Ishikawa (cell line): ENCODE measurements at regions not wholly inside any gene's neighbourhood (a gene's known extent, or its start where the extent isn't known, plus 50 kb on each side); places are given as distances from the start of the nearest gene placed in this dataset.

Experiments
- CEBPB ChIP-seq: IDR thresholded peaks from 2 replicates; pipeline ENCODE4 v1.6.1; 2012
- CREB1 ChIP-seq: IDR thresholded peaks from 2 replicates; pipeline ENCODE4 v1.6.1; 2012; ENCODE audit warnings: low read depth
- EGR1 ChIP-seq: IDR thresholded peaks from 2 replicates; pipeline ENCODE4 v1.6.1; 2012
- EP300 ChIP-seq: IDR thresholded peaks from 2 replicates; pipeline ENCODE4 v1.6.1; 2012; ENCODE audit warnings: borderline replicate concordance
- FOXM1 ChIP-seq: IDR thresholded peaks from 2 replicates; pipeline ENCODE4 v1.6.1; 2012; ENCODE audit warnings: low read depth, borderline replicate concordance
- MAX ChIP-seq: IDR thresholded peaks from 2 replicates; pipeline ENCODE4 v1.6.1; 2012
- RAD21 ChIP-seq: IDR thresholded peaks from 2 replicates; pipeline ENCODE4 v1.6.1; 2012; ENCODE audit warnings: low read depth
- REST ChIP-seq: IDR thresholded peaks from 2 replicates; pipeline ENCODE4 v1.6.1; 2012; ENCODE audit warnings: low read depth, mild to moderate bottlenecking
- TAF1 ChIP-seq: IDR thresholded peaks from 2 replicates; pipeline ENCODE4 v1.6.1; 2012; ENCODE audit warnings: low read depth, mild to moderate bottlenecking
- TEAD4 ChIP-seq: IDR thresholded peaks from 2 replicates; pipeline ENCODE4 v1.6.1; 2012
- USF1 ChIP-seq: IDR thresholded peaks from 2 replicates; pipeline ENCODE4 v1.6.1; 2012
- YY1 ChIP-seq: IDR thresholded peaks from 2 replicates; pipeline ENCODE4 v1.6.1; 2012; ENCODE audit warnings: low read depth
- ZBTB7A ChIP-seq: IDR thresholded peaks from 2 replicates; pipeline ENCODE4 v1.6.1; 2012; ENCODE audit warnings: low read depth

- TF ChIP-seq MAX (no peak), EGR1 (no peak), ZBTB7A (no peak), RAD21 (no peak), REST (no peak), EP300 (no peak), TAF1 (no peak), YY1 (no peak), TEAD4 (no peak), CEBPB (no peak), FOXM1 (no peak), CREB1 (no peak), USF1 (no peak)
Measured at GRCh38 chr3:5750874-5751640, 563.5 kb downstream of the EDEM1 start.
